CD14-positive monocyte (primary cell): ENCODE measurements at regions not wholly inside any gene's neighbourhood (a gene's known extent, or its start where the extent isn't known, plus 50 kb on each side); places are given as distances from the start of the nearest gene placed in this dataset.
"Not testable (repeated sequence)": the region's sequence is repeated elsewhere in the genome, so short reads cannot be mapped to it uniquely, and the experiment has no call there.

ENCODE experiments used
- DNase-seq, 3 donors: peaks; one replicate each; pipeline ENCODE4 v3.0.0-alpha.2; 2011 to 2022
- H2AFZ ChIP-seq: 2 replicates; pipeline ENCODE4 v1.6.0; 2012; ENCODE audit warnings: mild to moderate bottlenecking, low read depth, low read length, inconsistent platforms; ENCODE audit not compliant: insufficient read depth, poor library complexity, severe bottlenecking
- H3K27ac ChIP-seq, 2 donors: 1 replicate in 1 of 2; 2 replicates in 1 of 2; pipeline ENCODE4 v1.5.1; 2012 to 2013; ENCODE audit warnings: low read length in 2 of 2, control low read depth in 1 of 2, inconsistent platforms in 1 of 2, low read depth in 1 of 2, mild to moderate bottlenecking in 1 of 2
- H3K27me3 ChIP-seq, 2 donors: one replicate each; pipeline versions ENCODE4 v1.6.0 to v1.6.1; 2011 to 2013; ENCODE audit warnings: low read length in 2 of 2; ENCODE audit not compliant: control insufficient read depth in 2 of 2, insufficient read depth in 2 of 2
- H3K36me3 ChIP-seq, 2 donors: replicated peaks in 1 of 2; 1 replicate in 1 of 2; 2 replicates in 1 of 2; pipeline versions ENCODE4 v1.5.1 to v1.6.1; 2012 to 2013; ENCODE audit warnings: low read length in 2 of 2, control low read depth in 1 of 2, inconsistent platforms in 1 of 2, mild to moderate bottlenecking in 1 of 2; ENCODE audit not compliant: insufficient read depth in 2 of 2, control insufficient read depth in 1 of 2
- H3K4me1 ChIP-seq, 2 donors: 1 replicate in 1 of 2; 2 replicates in 1 of 2; pipeline versions ENCODE4 v1.5.1 to v1.6.1; 2012 to 2013; ENCODE audit warnings: low read length in 2 of 2, control low read depth in 1 of 2, inconsistent platforms in 1 of 2, mild to moderate bottlenecking in 1 of 2, moderate library complexity in 1 of 2; ENCODE audit not compliant: insufficient read depth in 2 of 2, control insufficient read depth in 1 of 2
- H3K4me2 ChIP-seq: replicated peaks from 2 replicates; pipeline ENCODE3; 2012; ENCODE audit warnings: low read length, moderate library complexity, mild to moderate bottlenecking; ENCODE audit not compliant: poor library complexity, severe bottlenecking; ENCODE audit errors: extremely low read depth
- H3K4me3 ChIP-seq, 3 experiments: fragments of 200-600 bp in 1 of 3; sonication (generic) in 1 of 3; replicated peaks in 1 of 3; 1 replicate in 2 of 3; 2 replicates in 1 of 3; pipeline ENCODE4 v1.5.1; 2011 to 2013; ENCODE audit warnings: low read length in 3 of 3, mild to moderate bottlenecking in 3 of 3, control low read depth in 2 of 3, low read depth in 2 of 3, inconsistent platforms in 1 of 3, moderate library complexity in 1 of 3
- H3K79me2 ChIP-seq: 2 replicates; pipeline ENCODE4 v1.6.0; 2012; ENCODE audit warnings: mild to moderate bottlenecking, control low read depth, inconsistent platforms, low read length, moderate library complexity; ENCODE audit not compliant: insufficient read depth
- H3K9ac ChIP-seq: 2 replicates; pipeline ENCODE4 v1.6.0; 2017; ENCODE audit warnings: low read length, mild to moderate bottlenecking; ENCODE audit not compliant: insufficient read depth, poor library complexity, severe bottlenecking
- H3K9me3 ChIP-seq, 2 donors: replicated peaks in 1 of 2; 1 replicate in 1 of 2; 2 replicates in 1 of 2; pipeline versions ENCODE4 v1.5.1 to v1.6.1; 2012 to 2013; ENCODE audit warnings: low read length in 2 of 2, control low read depth in 1 of 2; ENCODE audit not compliant: control insufficient read depth in 1 of 2, insufficient read depth in 1 of 2
- H4K20me1 ChIP-seq: 2 replicates; pipeline ENCODE4 v1.6.0; 2012; ENCODE audit warnings: mild to moderate bottlenecking, low read length, control low read depth, moderate library complexity; ENCODE audit not compliant: insufficient read depth
- H3K27ac Mint-ChIP-seq, 7 donors: one replicate each; pipeline ENCODE4 v1.8.0; 2020; ENCODE audit warnings: mild to moderate bottlenecking in 7 of 7, mixed read lengths in 7 of 7, moderate library complexity in 6 of 7, inconsistent platforms in 2 of 7
- H3K27me3 Mint-ChIP-seq, 3 donors: one replicate each; pipeline ENCODE4 v1.8.0; 2021 to 2022; ENCODE audit warnings: low read depth in 3 of 3, mild to moderate bottlenecking in 3 of 3, mixed read lengths in 3 of 3, moderate library complexity in 3 of 3, inconsistent platforms in 1 of 3
- H3K36me3 Mint-ChIP-seq, 2 donors: one replicate each; pipeline ENCODE4 v1.8.0; 2020; ENCODE audit warnings: mixed read lengths in 2 of 2, inconsistent platforms in 1 of 2, mild to moderate bottlenecking in 1 of 2
- H3K4me1 Mint-ChIP-seq: one replicate; pipeline ENCODE4 v1.8.0; 2020; ENCODE audit warnings: mild to moderate bottlenecking, mixed read lengths
- H3K4me3 Mint-ChIP-seq, 2 donors: one replicate each; pipeline ENCODE4 v1.8.0; 2020; ENCODE audit warnings: mild to moderate bottlenecking in 2 of 2, mixed read lengths in 2 of 2, moderate library complexity in 1 of 2
- H3K9me3 Mint-ChIP-seq, 7 donors: one replicate each; pipeline ENCODE4 v1.8.0; 2020 to 2022; ENCODE audit warnings: mixed read lengths in 7 of 7, mild to moderate bottlenecking in 6 of 7, moderate library complexity in 6 of 7, inconsistent platforms in 2 of 7
- CTCF ChIP-seq: fragments of 200-600 bp; IDR thresholded peaks from one replicate; pipeline ENCODE4 v1.8.0; 2022; ENCODE audit warnings: antibody characterized with exemption, mild to moderate bottlenecking
- WGBS: methylation state at CpG from one replicate; pipeline ENCODE4 v1.1.5; 2013; ENCODE audit warnings: missing lambda C conversion rate; ENCODE audit not compliant: insufficient coverage; 5-methylcytosine and 5-hydroxymethylcytosine counted together
- intact Hi-C, 2 donors: fragments of 100-400 bp; cut with micrococcal nuclease; formaldehyde crosslinking; loops; one replicate each; pipeline versions ENCODE4 v1.15.0 to v1.15.1; 2023

- Histone ChIP-seq H3K27me3 (no peaks in the 10 kb centered on the region), H3K9ac (no peak overlapping the region), H3K79me2 (no peaks in the 10 kb centered on the region), H3K27ac (no peak overlapping the region), H3K4me1 (no peaks in the 10 kb centered on the region), H3K4me2 (no peak overlapping the region), H3K36me3 (no peaks in the 10 kb centered on the region), H4K20me1 (no peaks in the 10 kb centered on the region), H2AFZ (no peak overlapping the region), H3K4me3 (no peak overlapping the region), H3K9me3 (peaks cover 0 to 13% of the 10 kb centered on the region in 2 donors)
- DNase-seq: no peak
- H3K4me3 Mint-ChIP-seq: no peak overlapping the region
- WGBS: 56% methylated on average over 1 of the region's 1 CpG
- H3K27me3 Mint-ChIP-seq: peaks cover 0 to 4% (median 0%) of the 10 kb centered on the region in 3 donors
- H3K4me1 Mint-ChIP-seq: no peaks in the 10 kb centered on the region
- intact Hi-C loops: no loop called here
- TF ChIP-seq CTCF: no peak
- H3K27ac Mint-ChIP-seq: no peak overlapping the region
- peaks cover 0 to 18% (median 14%) of the 10 kb centered on the region in 7 donors for H3K9me3 Mint-ChIP-seq
- H3K36me3 Mint-ChIP-seq: no peaks in the 10 kb centered on the region
These were observed 437.3 kb upstream of the SYNCRIP start for GRCh38 chr6:86079938-86080337.

- H3K27ac Mint-ChIP-seq: no peak overlapping the region
- H3K4me1 Mint-ChIP-seq: no peaks in the 10 kb centered on the region
- Histone ChIP-seq H3K4me3 (no peak overlapping the region), H3K27ac (no peak overlapping the region), H3K4me2 (no peak overlapping the region), H3K9ac (no peak overlapping the region), H3K79me2 (no peaks in the 10 kb centered on the region), H3K4me1 (no peaks in the 10 kb centered on the region), H3K27me3 (no peaks in the 10 kb centered on the region), H2AFZ (no peak overlapping the region), H3K36me3 (no peaks in the 10 kb centered on the region), H4K20me1 (no peaks in the 10 kb centered on the region), H3K9me3 (peaks cover 17 to 22% of the 10 kb centered on the region in 2 donors)
- H3K4me3 Mint-ChIP-seq: no peak overlapping the region
- no peaks in the 10 kb centered on the region for H3K27me3 Mint-ChIP-seq
- peaks cover 0 to 28% (median 6%) of the 10 kb centered on the region in 7 donors for H3K9me3 Mint-ChIP-seq
- no peak for DNase-seq
- no peak for TF ChIP-seq CTCF
- no peaks in the 10 kb centered on the region for H3K36me3 Mint-ChIP-seq
- intact Hi-C loops: no loop called here
These were observed 427.5 kb upstream of the SYNCRIP start for GRCh38 chr6:86070151-86070550.

- not testable (repeated sequence) for H3K36me3 Mint-ChIP-seq
- 88% methylated on average over 3 of the region's 3 CpGs for WGBS
These were observed 422.3 kb upstream of the SYNCRIP start for GRCh38 chr6:86065002-86065401.

More at GRCh38 chr6:86065002-86065401, 422.3 kb upstream of the SYNCRIP start:
- H3K4me3 Mint-ChIP-seq, intact Hi-C loops, H3K4me1 Mint-ChIP-seq, H3K27me3 Mint-ChIP-seq, H3K27me3 ChIP-seq, H3K27ac ChIP-seq, H3K27ac Mint-ChIP-seq, H4K20me1 ChIP-seq, H3K4me2 ChIP-seq, H2AFZ ChIP-seq, H3K4me1 ChIP-seq, H3K36me3 ChIP-seq, H3K79me2 ChIP-seq, H3K9ac ChIP-seq, DNase-seq, H3K4me3 ChIP-seq: not testable (repeated sequence)
- H3K9me3 Mint-ChIP-seq: peaks cover 9 to 35% (median 15%) of the 10 kb centered on the region in 7 donors
- peaks cover 21 to 32% of the 10 kb centered on the region in 2 donors for H3K9me3 ChIP-seq
